Eye (tissue), 1 donor: ENCODE measurements at regions not wholly inside any gene's neighbourhood (a gene's known extent, or its start where the extent isn't known, plus 50 kb on each side); places are given as distances from the start of the nearest gene placed in this dataset.
A peak's percentile ranks its signal among the peaks of the same experiment; 100 is the strongest.

ENCODE experiments used
- DNase-seq: peaks from one replicate; pipeline ENCODE4 v3.0.0-alpha.2; 2015

DNA sequence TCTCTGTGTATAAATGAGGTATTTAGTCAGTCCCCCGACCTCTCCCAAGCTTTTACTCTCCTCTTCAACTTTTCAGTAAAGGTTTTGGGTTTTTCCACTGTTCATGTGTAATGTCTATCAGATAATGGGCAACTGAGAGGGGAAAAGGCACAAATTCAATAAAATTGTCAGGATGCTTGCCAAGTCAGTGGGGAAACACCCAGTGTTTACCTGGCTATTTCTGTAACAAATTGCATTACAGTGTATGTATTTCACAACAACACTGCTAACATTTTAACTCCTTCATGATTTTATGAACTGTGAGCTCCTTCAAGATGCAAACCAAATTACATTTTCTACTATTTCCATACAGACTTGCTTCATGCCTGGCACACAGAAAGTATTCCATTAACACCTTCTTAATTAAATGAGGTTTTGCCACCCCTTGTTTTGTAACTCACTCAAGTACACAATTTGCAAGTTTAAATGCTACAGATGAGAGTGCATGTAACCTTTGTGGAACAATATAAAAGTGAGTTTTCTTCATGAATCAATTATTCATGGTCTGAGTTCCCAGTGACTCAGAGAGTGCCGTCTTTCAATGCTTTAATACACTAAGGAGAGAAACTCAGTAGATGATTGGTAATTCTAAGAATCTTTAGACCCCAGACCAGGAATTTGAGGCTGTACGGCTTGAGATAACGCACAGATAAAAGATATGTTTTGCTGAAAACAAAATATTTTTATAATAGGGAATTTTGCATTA is 149.8 kb upstream of the TLL1 start:
- peak; percentile 13 for DNase-seq

DNA sequence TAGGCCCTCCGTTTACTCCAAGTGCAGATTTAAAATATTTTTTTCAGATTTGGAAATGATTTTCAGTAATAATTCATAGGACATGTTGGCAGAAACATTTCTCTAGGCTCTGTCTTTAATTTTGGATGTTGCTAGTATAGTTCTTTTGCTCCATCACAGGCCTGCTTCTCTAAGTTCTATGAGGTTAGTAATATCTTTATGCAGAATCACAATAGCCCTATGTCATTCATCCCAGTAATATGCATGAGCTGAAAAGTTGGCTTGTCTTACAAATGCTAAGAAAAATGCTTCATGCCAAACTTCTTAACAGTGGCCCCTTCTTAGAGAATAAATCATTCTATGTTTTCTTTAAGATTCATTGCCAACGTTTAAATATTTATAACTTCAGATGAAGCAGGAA is 148.3 kb upstream of the TLL1 start:
- peak; percentile 51 for DNase-seq

DNA sequence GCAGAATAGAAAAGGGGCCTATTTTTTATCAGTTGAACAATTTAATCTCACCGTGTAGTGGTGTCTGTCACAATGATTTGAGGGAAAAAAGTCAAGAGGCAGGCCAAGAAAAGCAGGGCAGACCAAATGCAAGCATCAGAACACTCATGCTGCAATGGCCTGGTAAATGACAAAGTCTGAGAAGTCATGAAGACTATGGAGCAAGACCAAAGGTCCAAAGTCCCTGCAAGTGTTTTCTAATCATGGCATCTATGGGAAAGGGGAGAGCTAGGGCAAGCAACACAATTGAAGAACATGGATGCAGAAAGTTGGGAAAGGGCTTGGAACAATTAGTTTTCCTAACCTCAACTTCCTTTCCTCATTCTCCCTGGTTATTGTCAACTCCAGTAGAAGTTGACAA is 147.7 kb upstream of the TLL1 start:
- no peak for DNase-seq

DNA sequence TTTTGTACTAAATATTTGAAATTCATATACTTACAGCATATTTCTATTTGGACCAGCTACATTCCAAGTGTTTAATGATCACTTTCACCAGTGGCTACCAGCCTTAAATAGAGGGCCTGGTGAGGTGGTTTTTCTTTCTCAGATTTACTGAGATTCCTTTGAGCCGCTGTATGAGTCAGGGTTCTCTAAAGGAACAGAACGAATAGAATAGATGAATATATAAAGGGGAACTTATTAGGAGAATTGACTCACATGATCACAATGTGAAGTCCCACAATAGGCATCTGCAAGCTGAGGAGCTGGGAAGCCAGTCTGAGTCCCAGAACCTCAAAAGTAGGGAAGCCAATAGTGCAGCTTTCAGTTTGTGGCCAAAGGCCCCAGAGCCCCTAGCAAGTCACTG is 146.2 kb upstream of the TLL1 start:
- DNase-seq, result no peak

DNA sequence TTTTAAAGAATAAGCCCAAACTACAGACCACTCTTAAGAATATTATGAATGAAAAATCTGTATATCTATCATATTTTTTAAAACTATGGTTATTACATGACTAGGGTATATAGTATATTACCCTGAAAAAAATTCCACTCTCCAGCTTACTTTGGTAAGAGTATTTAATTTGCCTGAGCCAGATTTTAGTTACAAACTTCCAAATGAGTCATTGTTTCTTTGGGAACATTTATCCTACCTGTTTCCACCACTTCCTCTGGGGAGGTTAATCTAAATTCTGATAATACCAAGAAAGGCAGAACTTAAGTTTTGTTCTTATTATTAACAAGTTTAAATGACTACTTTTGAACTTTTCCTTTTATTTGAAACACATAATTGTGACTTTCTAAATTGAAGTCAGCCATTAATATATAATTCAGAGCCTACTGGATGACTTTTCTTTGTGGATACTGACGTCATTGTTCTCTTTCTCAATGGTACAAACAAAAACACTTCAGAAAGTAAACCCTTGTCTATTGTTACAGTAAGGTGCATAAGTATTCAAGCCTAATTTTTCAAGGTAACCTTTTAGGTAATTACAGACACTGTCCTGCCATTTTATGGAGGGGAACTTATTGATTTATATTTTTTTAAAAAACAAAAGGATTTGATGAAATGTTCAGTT is 135.6 kb upstream of the TLL1 start:
- DNase-seq, result no peak

DNA sequence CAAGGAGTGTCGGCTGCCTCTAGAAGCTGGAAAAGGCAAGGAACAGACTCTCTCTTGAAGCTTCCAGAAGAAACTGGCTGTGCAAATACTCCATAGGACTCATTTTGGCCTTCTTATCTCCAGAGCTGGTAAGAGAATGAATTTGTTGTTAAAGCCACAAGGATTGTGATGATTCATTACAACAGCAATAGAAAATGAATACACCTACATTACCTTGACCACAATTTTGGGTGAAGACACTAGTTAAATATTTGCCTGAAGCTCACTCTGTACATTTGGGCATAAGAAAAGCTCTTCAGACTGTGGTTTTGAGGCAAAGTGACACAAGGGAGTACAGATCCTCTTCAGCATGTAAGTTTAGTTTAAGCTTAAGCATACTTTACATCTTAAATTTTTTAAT is 134.5 kb upstream of the TLL1 start:
- no peak for DNase-seq

DNA sequence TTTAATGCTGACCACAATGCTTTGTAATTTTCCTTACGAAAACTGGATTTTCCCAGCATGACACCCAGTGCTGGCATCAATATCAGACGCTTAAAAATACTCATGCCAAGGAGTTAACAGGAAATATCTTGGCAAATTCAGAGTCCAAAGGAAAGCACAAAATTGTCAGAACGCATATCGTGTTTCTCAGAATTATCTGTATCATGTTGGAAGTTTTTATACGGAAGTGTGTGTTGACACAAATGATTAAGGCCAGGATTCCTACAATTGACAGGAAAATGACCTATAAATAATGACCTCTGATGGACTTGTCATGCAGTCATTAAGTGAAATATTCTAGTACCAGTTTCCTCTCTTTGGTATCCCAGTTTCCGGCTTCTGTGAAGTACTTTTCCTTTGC is 132.1 kb upstream of the TLL1 start:
- no peak for DNase-seq

DNA sequence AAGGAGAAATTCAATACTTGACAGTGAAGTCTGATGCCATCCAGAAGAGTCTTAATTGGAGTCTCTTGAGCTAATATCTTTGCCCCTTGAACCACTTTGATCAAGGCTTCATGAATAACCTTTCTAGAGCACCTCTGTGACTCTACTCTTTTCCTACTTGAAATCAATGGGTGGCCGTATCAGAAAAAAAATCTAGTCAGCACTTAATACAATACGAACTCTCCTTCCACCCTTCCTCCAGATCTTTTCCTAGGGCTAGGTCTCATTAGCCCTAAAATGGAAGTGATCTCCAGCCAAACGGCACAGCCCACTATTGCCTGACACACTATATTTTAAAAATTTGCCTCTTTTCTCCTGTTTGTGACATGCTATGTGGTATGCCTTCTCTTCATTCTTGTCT is 129.6 kb upstream of the TLL1 start:
- no peak for DNase-seq

DNA sequence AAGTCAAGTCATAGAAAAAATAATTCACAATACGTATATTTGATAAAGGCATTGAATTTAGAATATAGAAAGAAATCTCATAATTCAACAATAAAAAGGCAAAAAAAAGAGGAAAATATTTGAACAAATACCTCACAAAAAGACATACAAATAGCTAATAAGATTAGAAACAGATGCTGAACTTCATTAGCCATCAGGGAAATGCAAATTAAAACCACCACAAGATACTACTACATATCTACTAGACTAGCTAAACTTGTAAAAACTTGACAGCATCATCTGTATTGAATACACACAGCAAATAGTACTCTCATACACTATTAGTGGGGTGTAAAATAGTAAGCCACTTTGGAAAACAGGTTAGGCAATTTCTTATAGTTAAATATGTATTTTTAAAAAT is 128.7 kb upstream of the TLL1 start:
- DNase-seq, result no peak

DNA sequence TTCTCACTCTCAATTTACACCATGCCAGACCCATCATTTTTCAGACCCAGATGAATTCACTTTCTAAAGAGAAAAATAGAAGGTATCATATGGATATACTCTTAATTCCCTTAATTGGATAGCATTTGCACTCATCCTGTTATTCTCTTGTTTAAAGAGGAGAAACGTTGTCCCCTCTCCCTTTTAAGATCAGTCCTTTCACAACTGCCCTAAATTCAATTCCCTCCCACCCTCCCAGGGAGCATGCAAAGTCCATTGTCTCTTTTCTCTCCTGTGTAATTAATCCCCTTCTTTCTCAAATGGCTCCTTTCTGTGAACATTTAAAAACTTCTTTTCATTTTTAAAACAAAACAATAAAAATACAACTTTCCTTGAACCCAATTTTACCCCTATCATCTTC is 124.7 kb upstream of the TLL1 start:
- DNase-seq, result no peak

DNA sequence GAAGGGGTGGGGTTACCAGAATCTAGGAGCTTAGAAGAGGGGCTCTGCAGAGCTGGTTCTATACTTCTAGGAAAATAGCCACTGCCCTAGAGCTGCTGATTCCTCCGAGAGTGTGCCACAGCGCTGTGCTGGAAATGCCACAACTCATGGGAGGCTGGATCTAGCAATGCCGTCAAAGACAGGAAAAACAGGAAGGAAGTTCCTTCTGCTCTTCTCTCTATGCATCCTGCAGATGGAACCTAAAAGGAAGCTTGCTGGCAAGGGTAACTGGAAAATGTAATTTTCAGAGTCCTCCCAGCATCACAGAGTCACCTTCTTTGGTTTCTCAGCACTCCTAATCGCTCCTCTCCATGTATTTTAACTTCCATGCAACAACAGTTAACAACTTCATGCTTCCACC is 121.2 kb upstream of the TLL1 start:
- DNase-seq, result no peak

DNA sequence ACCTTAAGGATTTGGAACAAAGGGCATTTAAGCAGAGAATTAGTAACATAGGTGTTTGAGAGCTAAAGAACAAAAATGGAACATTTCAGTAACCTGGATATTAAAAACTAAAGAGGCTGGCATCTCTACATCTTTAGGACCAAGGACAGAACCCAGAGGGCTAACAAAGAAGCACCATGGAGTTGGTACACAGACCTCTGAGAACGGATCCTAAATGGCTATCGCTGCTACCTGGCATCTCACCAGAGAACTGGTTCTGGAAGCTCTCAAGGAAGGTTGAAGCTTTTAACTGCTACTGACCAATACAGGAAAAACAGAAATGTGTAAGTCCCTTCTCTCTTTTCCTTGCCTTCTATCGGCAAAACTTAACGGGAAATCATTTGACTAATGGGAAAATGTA is 118.4 kb upstream of the TLL1 start:
- no peak for DNase-seq

DNA sequence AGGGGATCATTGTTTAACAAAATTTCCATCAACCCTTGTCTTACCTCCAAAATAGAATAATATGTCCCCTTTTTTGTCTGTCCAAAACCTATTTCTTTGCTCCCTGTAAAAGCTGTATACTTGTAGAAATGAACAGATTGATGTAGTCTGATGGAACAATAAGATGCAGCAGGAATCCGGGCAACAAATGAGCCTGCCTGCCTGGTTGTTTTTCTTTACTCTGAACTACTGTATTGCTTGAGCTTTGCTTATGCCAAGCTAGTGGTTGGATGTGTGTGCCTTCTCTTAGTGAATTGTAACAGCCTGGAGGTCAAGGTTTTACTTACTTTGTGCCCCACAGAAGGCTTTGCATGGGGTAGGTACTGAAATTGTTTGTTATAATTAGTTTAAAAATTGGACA is 116.2 kb upstream of the TLL1 start:
- DNase-seq, result no peak

DNA sequence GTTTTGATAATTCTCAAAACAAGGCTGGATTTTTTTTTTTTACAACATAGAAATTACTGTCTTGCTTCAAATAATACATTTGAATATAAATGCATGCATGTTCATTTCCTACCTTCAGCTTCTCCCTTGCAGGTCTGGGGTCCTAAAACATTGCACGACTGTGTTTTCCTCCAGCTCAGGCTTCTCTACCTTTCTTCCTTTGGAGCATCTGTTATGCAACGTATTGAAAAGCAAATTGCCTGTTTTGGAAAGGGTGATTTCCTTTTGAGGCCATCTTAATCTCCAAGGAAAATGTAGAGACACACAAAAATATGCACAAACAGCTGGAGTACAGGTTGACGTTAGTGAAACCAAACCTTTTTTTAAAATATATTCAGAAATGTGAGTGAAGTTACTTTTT is 115.6 kb upstream of the TLL1 start:
- DNase-seq, result no peak

DNA sequence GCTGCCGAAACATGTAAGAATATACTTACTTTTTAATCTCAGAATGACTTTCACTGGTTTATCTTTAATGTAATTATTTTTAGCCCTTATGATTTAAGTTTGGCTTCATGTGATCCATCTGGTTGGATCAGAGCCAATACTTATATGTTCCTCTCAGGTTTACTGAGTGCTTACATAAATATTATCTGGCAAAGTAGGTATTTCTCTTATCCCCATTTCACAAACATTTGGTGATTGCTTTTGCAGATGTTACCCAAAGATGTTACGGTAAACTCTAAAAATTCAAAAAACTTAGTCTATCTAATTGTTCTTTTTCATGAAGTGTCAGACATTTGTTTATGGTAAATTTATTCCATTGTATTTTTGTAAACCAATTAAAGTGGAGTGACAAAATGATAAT is 115.0 kb upstream of the TLL1 start:
- peak; percentile 12 for DNase-seq

DNA sequence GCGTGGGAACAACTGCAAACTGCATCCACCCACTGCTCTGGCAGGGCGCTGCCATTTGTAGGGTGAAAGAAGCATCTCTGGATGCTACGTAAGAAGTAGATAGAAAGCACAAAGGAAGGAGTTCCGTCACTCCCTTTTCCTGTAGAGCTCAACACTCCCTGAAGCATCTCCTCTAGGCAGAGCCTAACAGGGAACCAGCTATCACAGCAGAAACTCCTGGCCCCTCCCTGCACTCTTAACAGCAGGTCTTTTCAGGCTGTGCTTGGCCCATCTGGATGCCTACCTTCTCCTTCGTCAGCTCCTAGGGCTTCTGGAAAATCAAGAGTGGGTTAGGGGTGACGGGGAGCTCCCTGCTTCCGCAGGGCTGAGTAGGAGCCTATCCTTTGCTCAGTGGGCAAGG is 112.9 kb upstream of the TLL1 start:
- no peak for DNase-seq

DNA sequence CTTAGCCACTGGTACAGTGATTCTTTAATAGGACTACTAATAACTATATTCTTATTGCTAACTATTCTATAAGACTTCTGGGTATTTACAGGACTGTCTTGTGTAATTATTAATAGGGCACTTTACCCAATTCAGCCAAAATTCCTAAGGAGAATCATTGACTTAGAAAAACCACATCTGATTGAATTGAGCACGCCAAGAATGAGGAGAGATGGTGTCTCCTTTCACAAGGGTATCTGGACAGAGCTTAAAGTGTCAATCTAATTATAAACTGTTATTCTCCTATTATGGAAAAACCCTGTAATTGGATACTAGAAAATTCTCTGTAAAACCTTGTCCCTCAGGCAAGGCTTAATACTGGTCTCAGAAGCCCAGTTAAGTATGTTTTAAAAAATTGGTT is 111.1 kb upstream of the TLL1 start:
- DNase-seq, result peak; percentile 24

DNA sequence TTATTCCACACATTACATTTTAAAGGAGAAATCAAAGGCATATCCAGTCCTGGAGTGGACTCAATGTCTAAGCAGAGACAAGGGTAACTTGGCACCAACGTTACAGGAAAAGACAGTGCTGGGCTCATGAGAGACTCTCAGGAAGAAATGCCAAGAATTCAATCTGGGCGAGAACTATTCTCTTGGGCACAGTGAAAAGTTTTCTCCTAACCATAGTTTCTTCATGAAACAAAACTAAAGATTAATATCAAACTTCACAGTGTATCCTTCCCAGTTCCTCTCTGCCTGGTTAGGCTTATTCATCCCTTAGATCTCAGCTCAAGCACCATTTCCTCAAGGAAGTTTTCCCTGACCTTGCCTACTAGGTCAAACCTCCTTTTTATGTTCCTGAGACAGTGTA is 109.4 kb upstream of the TLL1 start:
- DNase-seq, result no peak

DNA sequence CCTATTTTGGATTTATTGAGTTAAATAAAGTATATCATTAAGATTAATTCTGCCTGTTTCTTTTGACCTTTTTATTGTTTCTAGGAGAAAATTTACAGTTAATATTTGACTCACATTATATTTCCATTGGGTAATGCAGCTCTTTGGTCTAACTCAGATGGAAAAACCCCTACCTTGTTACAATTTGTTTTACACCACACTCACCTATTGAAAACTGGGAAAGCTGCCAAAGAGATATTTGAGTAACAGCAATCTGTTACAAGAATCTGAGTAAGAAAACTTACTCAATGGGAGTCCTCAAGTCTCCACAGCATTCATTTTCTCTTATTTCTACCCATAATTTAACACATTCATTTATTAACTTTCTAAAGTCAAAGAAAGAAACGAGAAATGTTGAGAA is 108.0 kb upstream of the TLL1 start:
- DNase-seq, result no peak

DNA sequence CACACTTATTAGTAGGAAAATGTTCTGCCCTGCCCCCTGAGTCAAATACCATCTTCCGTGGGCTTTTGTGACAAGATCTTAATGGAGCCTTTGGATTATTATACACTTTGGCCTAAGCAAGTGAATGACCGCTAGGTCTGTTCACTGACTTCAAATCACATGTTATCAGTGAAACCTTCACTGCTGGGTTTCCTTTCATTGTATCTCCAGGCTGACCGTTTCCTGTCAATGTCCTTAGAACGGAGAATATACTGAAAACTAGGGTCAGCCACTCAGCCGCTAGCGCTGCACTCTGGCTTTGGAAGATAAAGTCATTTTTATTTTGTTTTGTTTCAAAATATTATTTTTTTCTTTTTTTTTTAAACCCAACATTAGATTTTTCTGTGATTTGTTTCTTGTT is 107.0 kb upstream of the TLL1 start:
- DNase-seq, result no peak

DNA sequence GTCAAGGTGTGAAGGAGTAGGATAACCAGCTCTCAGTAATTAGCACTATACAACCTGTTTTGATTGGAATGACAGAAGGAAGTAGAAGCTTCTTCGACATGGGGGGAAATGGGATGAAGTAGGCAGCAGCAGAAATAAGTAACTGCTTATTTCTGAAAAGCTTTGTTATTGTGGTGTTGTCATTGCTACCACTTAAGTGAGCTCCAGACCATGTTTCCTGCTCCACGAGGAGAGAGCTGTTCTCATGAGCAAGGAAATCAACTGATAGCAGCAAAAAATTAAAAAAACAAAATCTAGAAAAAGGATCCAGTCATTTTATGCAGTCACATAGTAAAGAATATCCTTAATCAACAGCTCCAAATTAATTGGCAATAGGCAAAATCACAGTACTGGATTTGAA is 106.1 kb upstream of the TLL1 start:
- DNase-seq, result no peak

DNA sequence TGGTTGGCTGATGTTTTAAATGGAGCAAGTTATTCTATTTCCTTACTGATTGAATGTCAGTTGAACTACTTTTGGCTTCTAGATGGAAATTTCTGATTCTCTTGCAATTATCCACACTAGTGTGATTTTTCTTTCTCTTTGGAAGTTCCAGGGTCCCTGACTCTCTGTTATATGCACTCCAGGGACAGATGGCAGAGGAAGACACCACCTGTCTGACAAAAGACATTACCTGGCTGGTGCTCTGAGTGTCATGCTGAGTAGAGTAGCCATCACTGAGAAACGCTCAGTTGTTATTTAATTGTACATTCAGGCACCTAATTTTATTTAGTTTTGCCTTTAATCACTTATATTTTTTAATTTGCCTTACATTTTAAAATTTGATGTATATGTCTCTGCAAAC is 105.4 kb upstream of the TLL1 start:
- no peak for DNase-seq

DNA sequence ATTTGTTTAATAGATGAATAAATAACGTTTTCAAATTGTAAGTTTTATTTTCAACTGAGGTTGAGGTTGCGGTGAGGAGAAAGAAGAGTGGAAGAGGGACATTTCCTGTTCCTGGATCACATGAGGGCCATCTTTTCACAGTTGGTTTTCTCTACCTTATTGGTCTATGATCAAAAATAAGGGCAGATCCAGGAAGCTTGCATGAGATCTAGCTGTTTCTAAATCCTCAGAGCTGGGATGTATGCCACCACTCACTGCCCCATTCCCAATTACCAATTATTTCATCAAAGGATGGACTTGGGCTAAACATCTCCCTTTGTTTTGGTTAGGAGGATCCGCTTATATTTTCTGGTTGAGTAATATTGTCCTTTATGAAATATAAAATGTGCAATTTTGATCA is 104.8 kb upstream of the TLL1 start:
- no peak for DNase-seq

DNA sequence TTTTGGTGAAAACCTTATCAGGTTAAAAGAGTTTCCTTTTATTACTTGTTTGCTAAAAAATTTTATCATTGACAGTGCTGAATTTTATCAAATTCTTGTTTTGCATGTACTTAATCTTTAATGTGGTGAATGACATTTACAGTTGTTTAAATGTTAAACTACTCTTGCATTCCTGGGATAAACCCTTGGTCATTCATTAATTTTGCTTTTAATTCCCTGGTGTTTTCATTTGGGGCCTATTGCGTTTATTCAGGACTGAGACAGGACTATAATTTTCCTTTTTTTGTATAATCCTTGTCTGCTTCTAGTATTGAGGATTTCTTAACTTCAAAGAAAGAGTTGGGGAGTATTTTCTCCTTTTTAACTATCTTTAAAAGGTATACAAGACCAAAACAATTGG is 98.7 kb upstream of the TLL1 start:
- DNase-seq, result no peak
